Stimulated activated CD8-positive, alpha-beta memory T cell treated with anti-CD3 and anti-CD28 coated beads, Interleukin-7, amount 100 ng/mL, for 4 hours (primary cell): ENCODE measurements at regions not wholly inside any gene's neighbourhood (a gene's known extent, or its start where the extent isn't known, plus 50 kb on each side); places are given as distances from the start of the nearest gene placed in this dataset.

Experiments
- DNase-seq, 2 donors: peaks; one replicate each; pipeline ENCODE4 v3.0.0-alpha.2; 2020; ENCODE audit warnings: low read depth in 2 of 2

DNA sequence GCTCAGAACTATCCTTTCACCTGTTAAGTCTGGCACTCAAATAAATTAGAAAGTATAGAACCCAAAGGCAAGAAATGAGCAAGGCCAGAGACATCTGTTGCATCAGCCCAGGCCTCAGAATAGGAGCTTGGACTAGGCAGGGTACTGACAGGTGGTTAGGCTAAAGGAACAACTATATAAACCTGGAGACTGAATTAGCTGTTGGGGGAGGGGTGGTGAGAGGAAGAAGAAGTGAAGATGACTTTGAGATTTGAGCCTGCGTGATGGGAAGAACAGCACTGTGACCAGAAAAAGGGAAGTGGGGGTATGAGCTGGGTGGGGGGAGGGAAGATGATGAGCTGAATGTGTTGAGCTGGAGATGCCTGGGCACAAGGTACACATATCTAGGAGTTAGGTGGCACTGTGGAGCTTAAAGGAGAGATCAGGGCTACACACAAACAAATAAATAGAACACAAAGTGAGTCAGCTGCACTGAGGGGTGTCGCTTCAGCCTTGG, 244.7 kb downstream of the PTEN start:
- no peak for DNase-seq

DNA sequence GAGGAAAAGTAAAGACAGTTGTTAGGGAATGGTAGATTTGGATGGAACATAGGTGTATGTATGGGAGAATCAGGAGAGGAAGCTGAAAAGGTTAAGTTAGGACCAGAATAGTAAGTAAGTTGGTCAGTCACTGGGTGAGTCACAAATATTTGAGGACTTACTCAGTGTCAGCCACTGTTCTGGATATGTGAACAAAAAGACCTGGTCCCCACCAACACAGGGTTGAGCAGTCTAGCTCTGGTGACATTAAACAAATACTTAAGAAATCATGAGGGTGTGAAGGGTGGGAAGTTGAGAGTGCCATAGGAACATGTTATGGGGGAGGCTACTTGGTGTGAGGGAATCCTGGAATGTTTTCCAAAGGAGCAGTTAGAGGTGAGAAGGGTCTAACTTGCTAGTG, 246.9 kb downstream of the PTEN start:
- DNase-seq: no peak

DNA sequence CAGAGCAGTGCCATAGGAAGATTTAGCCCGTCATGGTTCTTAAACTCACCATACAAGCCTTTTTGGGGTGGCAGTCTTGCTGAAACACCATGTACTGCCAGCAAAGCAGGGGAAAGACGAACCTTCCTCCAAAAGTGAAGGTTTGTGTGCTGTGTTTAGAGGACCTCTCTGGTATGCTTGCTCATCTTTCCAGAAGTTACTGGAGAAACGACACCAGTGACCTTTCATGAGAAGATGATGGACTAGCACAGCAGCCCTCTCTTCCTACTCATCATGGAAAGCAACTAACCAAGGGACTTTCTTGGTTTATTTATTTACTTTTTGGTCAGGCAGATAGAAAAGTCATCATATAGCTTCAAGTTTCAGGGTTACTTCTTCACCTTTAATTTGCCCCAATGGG, 247.4 kb downstream of the PTEN start:
- DNase-seq: no peak

DNA sequence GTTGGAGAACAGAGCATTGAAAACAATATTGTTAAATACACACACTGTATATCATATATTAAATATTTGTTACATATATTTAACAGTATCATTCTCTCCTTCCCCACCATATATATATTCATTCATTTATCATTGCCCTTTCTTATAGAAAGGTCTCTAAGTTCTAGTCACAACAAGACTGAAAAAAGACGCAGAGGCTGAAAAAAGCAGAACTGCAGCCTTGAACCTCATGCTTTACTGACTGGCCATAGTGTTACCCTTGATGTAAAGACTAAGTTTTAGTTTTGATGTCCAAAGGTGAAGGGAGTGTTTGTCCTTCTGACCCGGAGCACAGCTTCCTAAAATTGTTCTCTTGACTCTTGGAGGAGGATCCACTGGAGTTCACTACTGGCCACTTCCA, 247.9 kb downstream of the PTEN start:
- no peak for DNase-seq

DNA sequence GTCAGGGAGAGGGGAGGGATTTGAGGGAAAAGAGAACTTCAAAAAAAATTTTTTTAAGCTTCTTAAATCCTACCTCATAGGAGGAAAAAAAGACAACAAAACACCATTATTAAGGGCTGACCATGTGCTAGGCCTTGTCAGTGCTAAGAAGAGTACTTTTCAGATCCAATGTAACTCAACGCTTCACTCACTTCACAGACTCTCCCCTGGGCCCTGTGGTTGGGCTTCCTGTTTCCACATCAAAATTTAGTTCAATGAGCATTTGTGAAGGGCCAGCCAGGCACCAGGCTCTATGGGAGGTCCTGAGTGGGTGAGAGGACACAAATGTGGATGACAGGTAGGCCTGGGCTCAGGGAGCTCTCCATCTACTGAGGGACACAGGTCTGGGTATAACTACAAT, 249.8 kb downstream of the PTEN start:
- no peak for DNase-seq

DNA sequence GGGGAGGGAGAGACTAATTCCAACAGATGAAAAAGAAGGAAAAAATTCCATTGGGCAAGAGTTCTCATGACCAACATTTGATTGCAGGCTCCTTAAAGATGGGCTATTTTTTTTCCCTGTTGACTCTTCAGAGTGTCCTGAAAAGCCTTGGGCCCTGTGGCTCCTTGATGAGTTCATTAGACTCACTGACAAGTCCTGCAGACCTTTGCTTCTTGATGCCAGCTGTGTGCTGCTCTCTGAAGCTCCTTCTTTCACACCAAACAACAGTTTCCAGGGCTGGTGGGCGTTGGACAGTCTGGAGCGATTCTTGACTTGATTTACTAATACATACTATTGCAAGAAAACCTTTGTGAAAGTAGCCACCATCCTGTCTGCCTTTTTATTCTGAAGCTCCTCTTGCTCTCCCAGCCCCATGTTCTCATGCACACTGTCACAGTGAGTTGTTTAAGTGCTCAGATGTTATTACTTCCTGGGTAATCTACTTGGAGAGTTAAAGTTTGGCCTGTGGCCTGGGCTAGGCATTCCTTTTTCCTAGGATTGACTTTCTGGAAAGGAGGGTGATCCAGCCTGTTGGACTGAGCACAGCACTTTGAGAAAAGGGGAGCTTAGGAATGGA, 250.3 kb downstream of the PTEN start:
- no peak for DNase-seq

DNA sequence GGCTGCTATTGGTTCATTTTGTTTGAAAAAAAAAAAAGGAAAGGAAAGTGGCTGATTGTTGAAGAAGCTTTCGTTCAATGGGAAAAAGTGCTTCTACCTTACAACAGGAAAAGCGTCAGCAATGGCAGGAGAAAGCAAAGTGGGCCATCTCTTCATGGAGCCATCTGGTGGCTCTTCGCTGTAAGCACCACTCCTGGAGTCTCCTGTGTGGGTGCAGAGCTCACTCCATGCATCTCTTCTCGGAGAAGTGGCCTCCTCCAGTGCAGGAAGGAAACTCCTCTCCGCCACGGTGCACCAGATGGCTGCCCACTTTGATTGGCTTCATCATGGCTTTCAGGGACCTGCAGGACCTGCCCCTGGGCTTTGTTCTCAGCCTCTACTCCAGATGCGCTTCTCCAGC, 250.9 kb downstream of the PTEN start:
- DNase-seq: no peak

DNA sequence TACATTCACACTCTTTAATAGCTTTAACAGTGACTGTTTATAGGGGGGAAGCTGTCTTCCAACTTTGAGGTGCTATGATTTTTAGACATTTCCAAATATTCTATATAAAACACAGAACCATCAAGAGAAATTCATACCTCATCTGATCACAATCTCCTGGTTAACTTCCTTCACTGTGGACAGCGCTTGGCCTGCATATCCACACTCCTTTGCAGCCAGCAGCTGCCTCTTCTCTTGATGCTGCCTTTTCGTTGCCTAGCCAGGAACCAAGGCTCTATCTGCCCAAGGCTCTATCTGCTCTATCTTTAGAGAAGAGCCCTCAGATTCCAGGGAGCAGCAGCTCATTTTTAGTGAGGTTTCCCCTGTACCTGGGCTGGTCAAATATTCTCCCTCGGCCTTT, 252.0 kb downstream of the PTEN start:
- no peak for DNase-seq

DNA sequence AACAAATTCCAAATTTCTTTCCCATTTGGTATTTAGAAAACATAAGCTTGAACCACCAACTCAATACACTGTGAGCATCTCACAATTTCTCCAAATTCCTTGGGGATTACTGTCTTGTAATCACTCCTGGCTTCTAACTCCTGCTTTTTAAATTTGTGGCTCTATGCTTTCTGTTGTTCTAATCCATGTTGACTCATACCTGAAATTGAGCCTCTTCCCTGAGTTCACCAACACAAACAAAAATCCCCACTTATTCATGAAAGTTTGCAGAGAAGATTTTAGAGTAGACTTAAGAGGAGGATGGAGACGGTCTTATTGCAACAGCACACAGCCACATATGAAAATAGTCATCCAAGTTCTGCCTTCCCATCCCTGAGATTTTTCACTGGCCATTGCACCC, 252.5 kb downstream of the PTEN start:
- DNase-seq: no peak

DNA sequence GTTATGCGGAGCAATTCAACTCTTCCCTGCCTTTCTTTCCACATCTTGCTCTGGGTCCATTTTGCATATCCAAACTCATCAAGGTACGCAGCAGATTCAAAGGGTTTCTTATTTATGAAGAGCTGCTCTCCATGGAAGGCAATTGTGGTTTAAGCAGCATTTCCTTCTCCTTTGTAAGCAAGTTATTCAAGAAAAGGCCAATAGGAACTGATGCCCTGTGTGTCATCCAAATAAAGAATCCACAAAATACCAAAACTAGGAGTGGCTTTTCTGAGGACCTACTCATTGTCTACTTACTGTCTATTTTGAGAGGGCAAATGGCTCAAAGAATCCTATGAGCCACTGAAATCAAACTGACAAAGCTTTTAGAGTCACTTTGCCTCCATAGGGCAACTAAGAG, 253.1 kb downstream of the PTEN start:
- DNase-seq: no peak

DNA sequence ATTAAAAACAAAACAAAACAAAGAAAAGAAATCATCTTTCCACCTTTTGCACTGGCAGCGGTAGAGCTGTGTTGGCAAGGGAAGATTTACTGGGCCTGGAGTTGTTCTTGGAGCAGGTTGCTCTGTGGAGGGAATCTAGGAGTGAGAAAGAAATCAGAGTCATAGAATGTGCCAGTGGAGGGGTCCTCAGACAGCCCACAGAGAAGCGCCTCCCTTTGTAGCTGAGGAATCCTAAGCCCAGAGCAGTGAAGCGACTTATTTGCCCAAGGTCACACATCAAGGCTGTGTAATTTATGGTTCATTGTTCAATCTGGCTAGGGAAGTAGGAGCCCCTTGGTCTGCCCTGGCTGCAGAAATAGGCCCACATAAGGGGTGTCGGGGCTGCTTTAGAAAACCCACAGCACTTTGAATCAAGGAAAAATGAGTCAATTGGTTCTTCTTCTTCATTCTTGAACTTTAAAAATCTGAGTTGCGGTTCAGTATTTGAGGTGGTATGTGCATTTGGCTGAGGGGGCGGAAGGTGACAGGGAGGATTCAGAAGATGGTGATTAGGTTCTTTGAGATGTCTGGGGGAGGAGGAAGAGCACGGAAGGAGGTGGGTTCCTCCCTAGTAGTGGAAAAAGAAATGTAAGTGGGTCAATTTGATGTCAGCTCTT, 253.7 kb downstream of the PTEN start:
- DNase-seq: peak; percentile 48

DNA sequence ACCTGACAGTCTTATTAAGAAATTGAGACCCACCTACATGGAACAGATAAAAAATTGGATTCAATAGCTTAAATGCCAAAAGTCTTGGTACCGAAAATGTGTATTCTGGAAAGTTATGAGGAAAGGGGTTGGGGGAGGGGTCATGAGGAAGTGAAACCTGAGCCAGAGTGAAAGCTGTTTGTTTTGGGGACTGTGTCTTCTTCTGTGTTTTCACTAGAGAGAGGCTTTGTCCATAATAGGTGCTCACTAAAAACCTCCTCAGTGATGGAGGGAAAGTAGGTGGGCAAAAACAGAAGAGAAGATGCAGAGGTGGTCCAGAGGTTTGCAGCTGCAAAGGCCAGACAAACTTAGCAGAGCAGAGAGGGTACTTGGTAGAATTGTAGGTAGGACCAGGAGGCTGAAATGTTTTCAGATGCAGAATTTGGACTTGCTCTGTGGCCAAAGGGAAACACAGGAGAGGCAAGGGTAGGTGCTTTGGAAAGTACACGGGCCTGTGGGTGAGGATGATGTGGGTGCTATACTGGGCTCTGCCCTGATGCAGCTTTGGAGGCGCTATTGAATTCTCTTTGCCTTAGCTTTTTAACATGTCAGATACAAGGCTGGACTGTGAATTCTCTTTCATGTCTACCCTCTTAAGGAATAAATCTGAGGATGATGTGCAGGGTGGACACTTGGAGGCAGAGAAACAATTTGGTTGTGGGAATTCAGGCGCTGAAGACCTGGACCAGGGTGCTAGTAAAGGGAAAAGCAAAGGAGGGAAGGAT, 254.6 kb downstream of the PTEN start:
- DNase-seq: no peak

DNA sequence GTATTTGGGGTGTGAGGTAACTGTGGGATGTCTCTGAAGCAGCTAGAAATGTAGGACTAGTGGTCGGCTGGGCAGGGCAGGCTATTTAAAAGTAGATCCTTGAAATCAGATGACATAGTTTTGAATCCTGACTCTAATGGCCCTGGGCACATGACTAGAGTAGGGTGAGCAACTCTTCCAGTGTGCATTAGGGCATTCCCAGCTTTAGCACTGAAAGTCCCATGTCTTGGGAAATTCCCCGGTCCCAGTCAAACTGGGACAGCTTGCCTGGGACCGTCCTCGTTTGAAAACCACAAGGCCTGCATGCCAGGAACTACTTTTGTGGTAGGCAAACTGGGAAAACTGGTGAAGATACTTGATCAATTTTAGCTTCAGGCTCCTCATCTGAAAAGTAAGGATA, 255.3 kb downstream of the PTEN start:
- DNase-seq: no peak

DNA sequence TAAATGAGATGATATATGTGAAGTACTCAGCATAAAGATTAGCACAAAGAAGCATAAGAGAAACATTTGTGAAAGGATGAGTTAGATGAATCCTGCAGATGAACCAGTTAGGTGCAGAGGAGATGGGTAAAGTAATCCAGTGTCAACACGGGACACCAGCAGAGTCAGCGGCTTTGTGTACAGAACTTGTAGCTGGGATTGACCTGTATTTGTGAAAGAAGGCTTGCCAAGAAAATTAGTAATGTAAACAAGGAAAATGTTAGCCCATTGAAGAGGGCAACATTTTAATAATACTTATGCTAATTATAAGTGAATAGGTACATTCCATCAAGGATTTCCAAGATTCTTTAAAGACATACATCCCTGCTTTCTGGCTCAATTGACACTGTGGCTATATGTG, 255.7 kb downstream of the PTEN start:
- DNase-seq: no peak

DNA sequence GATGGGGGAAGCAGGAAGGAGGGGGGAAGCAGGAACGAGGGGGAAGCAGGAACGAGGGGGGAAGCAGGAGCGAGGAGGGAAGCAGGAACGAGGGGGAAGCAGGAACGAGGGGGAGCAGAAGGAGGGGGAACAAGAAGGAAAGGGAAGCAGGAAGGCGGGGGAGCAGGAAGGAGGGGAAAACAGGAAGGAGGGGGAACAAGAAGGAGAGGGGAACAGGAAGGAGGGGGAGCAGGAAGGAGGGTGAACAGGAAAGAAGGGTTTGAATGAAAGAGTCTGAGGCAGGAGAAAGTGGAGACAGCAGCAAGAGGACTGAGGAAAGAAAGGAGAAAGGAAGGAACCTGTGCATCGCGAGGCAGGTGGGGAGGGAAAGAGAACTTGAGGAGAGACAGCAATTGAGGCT, 256.6 kb downstream of the PTEN start:
- DNase-seq: no peak

DNA sequence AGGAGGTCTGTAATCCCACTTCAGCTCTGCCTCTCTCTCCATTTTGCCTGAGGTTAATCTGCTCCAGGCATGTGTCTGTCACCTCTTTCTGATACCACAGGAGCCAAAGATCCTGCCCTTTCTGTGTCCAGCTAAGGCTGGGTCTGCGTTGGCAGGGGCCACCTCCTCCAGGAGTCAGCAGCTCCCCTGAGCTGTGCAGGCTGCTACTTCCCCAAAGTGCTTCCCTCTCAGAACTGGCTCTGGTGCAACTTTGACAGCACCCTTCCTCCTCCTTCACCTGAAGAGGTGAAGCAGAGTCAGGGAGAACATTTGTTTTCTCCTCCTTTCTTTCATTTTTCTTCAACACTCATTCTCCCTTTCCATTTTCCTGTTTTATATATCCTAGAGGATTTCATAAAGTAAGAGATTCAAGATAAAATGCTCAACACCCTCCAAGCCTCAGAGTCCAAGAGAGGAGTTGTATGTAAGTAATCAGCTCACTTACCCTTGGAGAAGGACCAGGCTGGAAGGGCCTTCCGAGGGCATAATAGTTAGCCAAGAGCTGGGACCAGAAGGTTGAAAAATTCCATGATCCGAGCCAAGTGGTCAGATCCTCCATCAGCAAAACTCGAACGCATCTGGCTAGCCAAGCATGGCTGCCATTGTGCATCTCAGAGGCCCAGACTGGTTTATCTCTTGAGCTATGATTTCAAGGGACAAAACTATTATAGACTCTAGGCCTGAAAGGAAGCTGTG, 257.3 kb downstream of the PTEN start:
- no peak for DNase-seq

DNA sequence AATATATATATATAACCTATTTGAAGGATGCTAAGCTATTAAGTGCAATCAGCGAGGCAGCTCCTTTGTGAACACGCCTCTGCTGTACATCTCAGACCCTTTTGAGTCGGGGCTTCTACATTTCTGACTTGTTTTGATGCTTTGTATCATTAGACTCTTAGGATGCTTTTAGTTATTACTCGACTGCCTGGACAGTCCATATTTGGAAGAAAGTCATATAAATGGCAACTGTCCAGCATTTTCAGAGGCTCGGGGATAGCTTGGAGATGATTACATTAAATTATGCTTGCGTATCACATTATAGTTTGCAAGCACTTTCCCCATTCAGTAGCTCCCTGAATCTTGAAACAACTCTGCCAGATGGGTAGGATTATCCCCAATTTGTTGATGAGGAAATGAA, 257.9 kb downstream of the PTEN start:
- DNase-seq: no peak

DNA sequence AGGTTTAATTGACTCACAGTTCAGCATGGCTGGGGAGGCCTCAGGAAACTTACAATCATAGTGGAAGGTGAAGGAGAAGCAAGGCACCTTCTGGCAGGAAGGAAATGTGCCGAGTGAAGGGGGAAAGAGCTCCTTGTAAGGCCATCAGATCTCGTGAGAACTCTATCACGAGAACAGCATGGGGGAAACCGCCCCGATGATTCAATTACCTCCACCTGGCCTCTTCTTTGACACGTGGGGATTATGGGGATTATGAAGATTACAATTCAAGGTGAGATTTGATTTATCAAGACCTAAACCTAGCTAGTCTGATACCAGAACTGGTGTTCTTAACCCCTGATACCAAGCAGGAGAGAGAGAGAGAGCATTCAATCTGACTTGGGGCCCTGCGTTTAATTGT, 258.7 kb downstream of the PTEN start:
- DNase-seq: no peak

DNA sequence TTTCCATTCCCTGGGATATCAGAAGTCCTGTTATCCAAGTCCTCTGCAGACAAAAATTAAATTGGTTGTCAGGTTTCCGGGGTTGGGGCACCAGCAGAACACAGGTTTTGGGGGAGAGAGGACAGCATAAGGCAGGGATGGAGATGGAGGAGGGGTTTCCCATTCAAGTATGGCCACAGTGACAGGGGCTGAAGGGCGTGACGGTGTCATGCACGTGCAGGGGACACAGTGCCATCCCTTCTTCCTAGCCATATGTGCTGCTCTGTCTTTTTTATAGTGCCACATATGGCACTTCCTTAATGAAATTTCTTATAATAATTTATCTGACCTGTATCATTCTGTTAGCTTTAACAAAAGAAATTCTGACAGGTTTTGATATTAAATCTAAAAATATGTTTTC, 259.2 kb downstream of the PTEN start:
- no peak for DNase-seq

DNA sequence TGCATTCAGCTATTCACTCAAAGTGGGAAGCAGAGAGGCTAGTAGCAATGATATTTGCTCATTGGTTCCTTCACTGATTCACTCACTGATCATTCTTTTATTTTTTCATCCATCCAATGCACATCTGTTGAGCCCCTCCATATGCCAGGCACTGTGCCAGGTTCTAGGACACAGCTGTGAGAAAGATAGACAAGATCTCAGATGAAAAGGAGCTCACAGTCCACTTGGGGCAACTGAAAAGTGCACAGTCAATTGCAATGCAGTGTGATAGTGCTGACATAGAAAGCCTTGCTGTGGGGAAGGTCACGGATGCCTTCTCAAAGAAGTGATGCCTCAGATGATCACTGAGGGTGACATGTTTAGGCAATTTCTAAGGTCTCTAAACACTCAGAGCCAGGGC, 262.3 kb downstream of the PTEN start:
- no peak for DNase-seq

DNA sequence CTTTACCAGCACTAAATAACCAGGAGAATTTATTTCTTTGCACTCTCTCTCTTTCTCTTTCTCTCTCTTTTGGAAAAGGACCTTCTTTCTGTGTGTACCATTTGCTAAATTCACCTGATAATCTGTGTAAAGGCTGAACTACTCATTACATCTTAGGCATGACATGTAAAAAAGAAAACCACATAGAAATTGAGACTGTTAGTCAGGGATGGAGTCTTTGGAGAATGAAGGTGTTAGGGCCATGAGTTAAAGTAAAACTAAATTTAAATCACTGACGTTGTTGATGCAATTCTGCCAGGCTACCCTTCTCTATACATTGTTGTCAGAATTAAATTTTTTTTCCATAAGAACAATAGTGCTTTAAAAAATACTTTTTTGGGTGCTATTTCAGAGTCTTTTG, 263.3 kb downstream of the PTEN start:
- DNase-seq: no peak

DNA sequence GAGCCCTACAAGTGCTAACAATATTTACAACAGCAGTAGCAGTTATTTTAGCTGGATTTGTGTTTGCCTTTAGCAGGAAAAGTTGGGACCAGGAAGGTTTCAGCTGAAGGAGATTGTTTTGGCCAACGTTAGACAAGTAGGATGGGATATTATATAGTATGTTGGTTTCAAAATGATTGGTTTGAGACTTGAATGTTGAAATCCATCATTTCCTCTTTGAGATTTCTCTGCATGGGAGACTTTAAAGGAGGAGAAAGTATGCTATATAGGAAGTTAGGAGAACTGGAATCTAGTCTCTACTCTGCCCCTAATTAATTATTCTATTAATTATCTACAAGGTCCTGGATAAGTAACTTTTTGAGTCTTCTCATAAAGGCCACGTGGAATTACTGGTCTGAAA, 263.8 kb downstream of the PTEN start:
- no peak for DNase-seq

DNA sequence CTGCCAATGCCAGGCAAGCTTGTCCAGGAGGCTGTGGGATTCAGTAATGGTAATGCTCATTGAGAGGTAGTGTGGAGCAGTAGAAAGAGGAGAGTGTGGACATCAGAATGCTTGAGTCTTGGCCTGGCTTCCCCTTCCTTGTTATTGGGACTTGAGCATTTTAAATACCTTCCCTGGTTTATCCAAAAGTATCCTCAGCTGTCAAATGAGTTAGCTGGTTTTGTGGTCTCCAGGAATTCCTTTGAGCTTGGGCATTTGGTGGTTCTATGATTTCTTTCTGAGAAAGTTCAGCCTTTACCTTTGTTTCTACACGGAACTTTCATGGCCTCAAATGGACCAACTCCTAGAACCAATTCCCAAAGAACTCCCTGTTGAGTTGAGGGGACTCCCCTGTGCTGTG, 264.3 kb downstream of the PTEN start:
- no peak for DNase-seq
